GM12878 (cell line): ENCODE measurements at regions not wholly inside any gene's neighbourhood (a gene's known extent, or its start where the extent isn't known, plus 50 kb on each side); places are given as distances from the start of the nearest gene placed in this dataset.
A peak's percentile ranks its signal among the peaks of the same experiment; 100 is the strongest.
"Not testable (repeated sequence)": the region's sequence is repeated elsewhere in the genome, so short reads cannot be mapped to it uniquely, and the experiment has no call there.

ENCODE experiments used
- ATAC-seq: fragments of 200-7000 bp; cut with Tn5 transposase; 3 replicates; pipeline ENCODE4 v1.9.1; 2020; ENCODE audit warnings: mild to moderate bottlenecking, moderate library complexity
- BruUV-seq: library from RNA; stranded (reverse); fragments of 400-500 nt; replicated peaks from 2 replicates; lab custom pipeline; 2021; lab: Mats Ljungman, UMichigan
- CTCF ChIA-PET: fragments of 300-600 bp; sonication (Branson Sonifier 250); formaldehyde crosslinking; extraction: SDS; loops from one replicate; lab custom pipeline; 2021; ENCODE audit warnings: inconsistent platforms; lab: Yijun Ruan, JAX
- POLR2A ChIA-PET: fragments of 350-600 bp; formaldehyde crosslinking; extraction: SDS; loops from one replicate; lab custom pipeline; 2021; ENCODE audit warnings: inconsistent platforms; lab: Charles Lee
- RAD21 ChIA-PET: fragments of 300-600 bp; sonication (Branson Sonifier 250); formaldehyde crosslinking; loops from one replicate; lab custom pipeline; 2023; ENCODE audit warnings: antibody characterized with exemption; ENCODE audit not compliant: unreplicated experiment; lab: Charles Lee
- SMC1A ChIA-PET: fragments of 300-600 bp; sonication (Branson Sonifier 250); formaldehyde crosslinking; loops from one replicate; lab custom pipeline; 2023; ENCODE audit not compliant: unreplicated experiment, uncharacterized antibody; lab: Charles Lee
- DNase-seq: peaks from one replicate; pipeline ENCODE4 v3.0.0-alpha.2; 2011; ENCODE audit warnings: low read depth, low spot score
- FAIRE-seq: peaks from 3 replicates; lab custom pipeline; 2011; peaks lifted over from hg19 to GRCh38; lab: Jason Lieb, UNC
- H2AFZ ChIP-seq: 2 replicates; pipeline ENCODE4 v1.6.0; 2011; ENCODE audit warnings: low read depth, low read length, control low read depth; ENCODE audit not compliant: control insufficient read depth
- H3K27ac ChIP-seq: 2 replicates; pipeline ENCODE4 v1.5.1; 2011; ENCODE audit warnings: control low read depth; ENCODE audit not compliant: control insufficient read depth, insufficient read depth
- H3K27me3 ChIP-seq, 2 experiments: replicated peaks in 1 of 2; 2 replicates each; pipeline versions ENCODE4 v1.6.0 to v1.6.1; 2011; ENCODE audit warnings: low read length in 1 of 2; ENCODE audit not compliant: control insufficient read depth in 2 of 2, insufficient read depth in 2 of 2
- H3K36me3 ChIP-seq, 2 experiments: 2 replicates each; pipeline ENCODE4 v1.5.1; 2011; ENCODE audit warnings: low read length in 1 of 2; ENCODE audit not compliant: control insufficient read depth in 2 of 2, insufficient read depth in 2 of 2
- H3K4me1 ChIP-seq: 2 replicates; pipeline ENCODE4 v1.6.1; 2011; ENCODE audit warnings: mild to moderate bottlenecking, low read length, moderate library complexity, mixed read lengths; ENCODE audit not compliant: control insufficient read depth, insufficient read depth
- H3K4me2 ChIP-seq: 2 replicates; pipeline ENCODE4 v1.6.0; 2011; ENCODE audit warnings: control low read depth; ENCODE audit not compliant: control insufficient read depth, insufficient read depth
- H3K4me3 ChIP-seq: fragments of 200-600 bp; sonication (generic); 2 replicates; pipeline ENCODE4 v1.5.1; 2016
- H3K79me2 ChIP-seq: 2 replicates; pipeline ENCODE4 v1.6.0; 2011; ENCODE audit warnings: low read length; ENCODE audit not compliant: control insufficient read depth, insufficient read depth
- H3K9ac ChIP-seq: 2 replicates; pipeline ENCODE4 v1.8.0; 2011; ENCODE audit warnings: low read length, control low read depth, mixed read lengths; ENCODE audit not compliant: control insufficient read depth, insufficient read depth
- H3K9me3 ChIP-seq: replicated peaks from 3 replicates; pipeline ENCODE4 v1.5.1; 2011; ENCODE audit warnings: mild to moderate bottlenecking, low read length; ENCODE audit not compliant: control insufficient read depth, insufficient read depth
- H4K20me1 ChIP-seq: 2 replicates; pipeline ENCODE4 v1.6.0; 2011; ENCODE audit not compliant: control insufficient read depth, insufficient read depth
- ATF2 ChIP-seq: IDR thresholded peaks from 2 replicates; pipeline ENCODE4 v1.6.1; 2012; ENCODE audit warnings: low read length, inconsistent platforms
- E2F8 ChIP-seq: fragments of 450-650 bp; IDR thresholded peaks from 2 replicates; pipeline ENCODE4 v1.6.1; 2018; ENCODE audit warnings: mild to moderate bottlenecking, low read depth, moderate library complexity; ENCODE audit not compliant: partially characterized antibody
- JUNB ChIP-seq: IDR thresholded peaks from 2 replicates; pipeline ENCODE4 v1.6.1; 2016; ENCODE audit warnings: antibody characterized with exemption, mild to moderate bottlenecking
- MTA2 ChIP-seq: fragments of 450-650 bp; IDR thresholded peaks from 2 replicates; pipeline ENCODE4 v1.6.1; 2016; ENCODE audit warnings: low read depth, mild to moderate bottlenecking, moderate library complexity
- PAX5 ChIP-seq: IDR thresholded peaks from 2 replicates; pipeline ENCODE4 v1.6.1; 2011; ENCODE audit warnings: low read depth, low read length, borderline replicate concordance
- PML ChIP-seq: IDR thresholded peaks from 2 replicates; pipeline ENCODE4 v1.6.1; 2012; ENCODE audit warnings: low read length, inconsistent platforms
- REST ChIP-seq: IDR thresholded peaks from 2 replicates; pipeline ENCODE4 v1.6.1; 2012; ENCODE audit warnings: mild to moderate bottlenecking, low read depth, low read length
- TCF12 ChIP-seq: IDR thresholded peaks from 2 replicates; pipeline ENCODE4 v1.6.1; 2011; ENCODE audit warnings: low read depth, mild to moderate bottlenecking, low read length
- WGBS: methylation state at CpG from one replicate; pipeline ENCODE4 v1.1.6; 2016; ENCODE audit warnings: low lambda C conversion rate; ENCODE audit not compliant: insufficient replicate concordance, insufficient coverage; ENCODE audit errors: missing lambda C conversion rate; 5-methylcytosine and 5-hydroxymethylcytosine counted together
- in situ Hi-C: fragments of 300-500 bp; cut with MboI; formaldehyde crosslinking; loops from 9 replicates; pipeline ENCODE4 v1.14.3; 2018; ENCODE audit warnings: mixed read lengths
- intact Hi-C: fragments of 100-400 bp; cut with micrococcal nuclease; formaldehyde crosslinking; loops from one replicate; pipeline ENCODE4 v1.14.2; 2022; ENCODE audit not compliant: unreplicated experiment

GRCh38 chr16:17037499-17037898 is 433.3 kb downstream of the XYLT1 start (continued):
- no peak for TF ChIP-seq ATF2
- TF ChIP-seq, all 136 proteins: peak for 0

GRCh38 chr16:17038415-17038814 is 432.3 kb downstream of the XYLT1 start:
- no peaks in the 10 kb centered on the region for H3K36me3 ChIP-seq
- no peak for DNase-seq
- H3K9me3 ChIP-seq = no peaks in the 10 kb centered on the region; the same call in 1 of the 3 replicates
- intact Hi-C loops = no loop called here
- H3K4me2 ChIP-seq = no peak overlapping the region
- ChIA-PET POLR2A (no interaction called here), SMC1A (interaction anchor here (1.0 to 2.2 kb wide), 2 partner anchors 9 to 33 kb away, joined by 3 to 5 read pairs; no protein-coding TSS in a partner anchor), RAD21 (no interaction called here), CTCF (interaction anchor here (1.4 to 1.6 kb wide), 2 partner anchors 27 to 33 kb away, joined by 3 to 4 read pairs; no protein-coding TSS in a partner anchor)
- no peak overlapping the region for H2AFZ ChIP-seq
- FAIRE-seq = no peak
- ATAC-seq = no peak
- H3K79me2 ChIP-seq = no peaks in the 10 kb centered on the region
- H3K9ac ChIP-seq = no peak overlapping the region
- WGBS = 75% methylated on average over 5 of the region's 5 CpGs
- H4K20me1 ChIP-seq = no peaks in the 10 kb centered on the region
- H3K27ac ChIP-seq = no peak overlapping the region
- no peak overlapping the region for H3K4me3 ChIP-seq
- in situ Hi-C loops = no loop called here
- no peaks in the 10 kb centered on the region for H3K27me3 ChIP-seq
- H3K4me1 ChIP-seq = no peaks in the 10 kb centered on the region
- TF ChIP-seq PML (no peak), MTA2 (no peak), E2F8 (no peak), TCF12 (no peak), JUNB (no peak), REST (peak; percentile 75), PAX5 (no peak)
- BruUV-seq = no TSS peak

- H3K36me3 ChIP-seq, DNase-seq, H3K4me3 ChIP-seq, intact Hi-C loops, RAD21 ChIA-PET, CTCF ChIA-PET, H3K4me2 ChIP-seq, H4K20me1 ChIP-seq, H3K79me2 ChIP-seq, BruUV-seq, H3K27ac ChIP-seq, H3K9ac ChIP-seq, SMC1A ChIA-PET, POLR2A ChIA-PET, H3K27me3 ChIP-seq, H3K4me1 ChIP-seq, ATAC-seq, FAIRE-seq, in situ Hi-C loops, H2AFZ ChIP-seq, H3K9me3 ChIP-seq: not testable (repeated sequence)
- WGBS = 56% methylated on average over 2 of the region's 2 CpGs
These were observed 421.7 kb downstream of the XYLT1 start for GRCh38 chr16:17049109-17049508.
